A549 (cell line): ENCODE measurements at regions not wholly inside any gene's neighbourhood (a gene's known extent, or its start where the extent isn't known, plus 50 kb on each side); places are given as distances from the start of the nearest gene placed in this dataset.

ENCODE experiments used
- ATAC-seq, 2 experiments: fragments of 200-7000 bp in 1 of 2; fragments of >200 bp in 1 of 2; cut with Nextera tagmentation in 1 of 2; cut with Tn5 transposase in 1 of 2; 3 replicates each; pipeline versions ENCODE4 v1.8.0 to v1.9.1; 2018 to 2020; ENCODE audit warnings: mild to moderate bottlenecking in 1 of 2, moderate library complexity in 1 of 2
- CTCF ChIA-PET: fragments of 300-600 bp; sonication (Branson Sonifier 250); formaldehyde crosslinking; extraction: SDS; loops from one replicate; lab custom pipeline; 2021; ENCODE audit warnings: antibody characterized with exemption, inconsistent platforms; lab: Yijun Ruan, JAX
- POLR2A ChIA-PET: fragments of 350-600 bp; formaldehyde crosslinking; extraction: SDS; loops from one replicate; lab custom pipeline; 2021; ENCODE audit warnings: antibody characterized with exemption, inconsistent platforms; lab: Yijun Ruan, JAX
- DNase-seq, 2 experiments: peaks; one replicate each; pipeline versions ENCODE4 v3.0.0 to v3.0.0-alpha.2; 2011 to 2016; ENCODE audit warnings: low read depth in 1 of 2, low spot score in 1 of 2
- FAIRE-seq: peaks from 2 replicates; lab custom pipeline; 2011; peaks lifted over from hg19 to GRCh38; lab: Jason Lieb, UNC
- H3K27ac ChIP-seq, 2 experiments: fragments of >200 bp; sonication (Bioruptor Twin); formaldehyde crosslinking; 3 replicates each; pipeline ENCODE4 v1.5.1; 2016 to 2017
- H3K4me1 ChIP-seq: fragments of >200 bp; sonication (Bioruptor Twin); formaldehyde crosslinking; 3 replicates; pipeline ENCODE4 v1.6.1; 2016
- H3K4me2 ChIP-seq: fragments of >200 bp; sonication (Bioruptor Twin); formaldehyde crosslinking; 3 replicates; pipeline ENCODE4 v1.6.1; 2016
- H3K4me3 ChIP-seq: fragments of >200 bp; sonication (Bioruptor Twin); formaldehyde crosslinking; 3 replicates; pipeline ENCODE4 v1.5.1; 2016
- H3K9me3 ChIP-seq: fragments of >200 bp; sonication (Bioruptor Twin); formaldehyde crosslinking; 3 replicates; pipeline ENCODE4 v1.6.1; 2016
- BHLHE40 ChIP-seq: IDR thresholded peaks from 2 replicates; pipeline ENCODE4 v1.6.1; 2012; ENCODE audit warnings: low read depth, low read length, inconsistent platforms
- CBX8 ChIP-seq: fragments of 200-600 bp; sonication (generic); IDR thresholded peaks from 2 replicates; pipeline ENCODE4 v1.6.1; 2016
- CHD2 ChIP-seq: fragments of 150-350 bp; IDR thresholded peaks from 2 replicates; pipeline ENCODE4 v1.6.1; 2014; ENCODE audit warnings: low read length; ENCODE audit not compliant: partially characterized antibody
- CHD4 ChIP-seq: fragments of 200-600 bp; sonication (generic); IDR thresholded peaks from 2 replicates; pipeline ENCODE4 v1.6.1; 2016; ENCODE audit warnings: antibody characterized with exemption, mild to moderate bottlenecking, borderline replicate concordance
- EHF ChIP-seq: fragments of 250-450 bp; sonication (Bioruptor Pico); IDR thresholded peaks from 2 replicates; pipeline ENCODE4 v1.5.0; 2020; ENCODE audit warnings: mild to moderate bottlenecking
- EP300 ChIP-seq, 2 experiments: fragments of >200 bp; sonication (Bioruptor Twin); formaldehyde crosslinking; IDR thresholded peaks; 2 replicates in 1 of 2; 3 replicates in 1 of 2; pipeline ENCODE4 v1.6.1; 2016 to 2017
- FOSB ChIP-seq: fragments of 250-450 bp; sonication (Bioruptor Pico); IDR thresholded peaks from 2 replicates; pipeline ENCODE4 v1.5.0; 2020; ENCODE audit warnings: mild to moderate bottlenecking, moderate library complexity
- FOSL2 ChIP-seq, 2 experiments: fragments of 450-650 bp in 1 of 2; fragments of >200 bp in 1 of 2; sonication (Bioruptor Twin) in 1 of 2; formaldehyde crosslinking; IDR thresholded peaks; 2 replicates each; pipeline versions ENCODE4 v1.5.0 to v1.6.1; 2016 to 2020; ENCODE audit warnings: mild to moderate bottlenecking in 1 of 2, moderate library complexity in 1 of 2
- FOXS1 ChIP-seq: fragments of 250-450 bp; sonication (Bioruptor Pico); IDR thresholded peaks from 2 replicates; pipeline ENCODE4 v1.5.0; 2020; ENCODE audit warnings: mild to moderate bottlenecking, moderate library complexity
- KDM1A ChIP-seq: fragments of 200-600 bp; sonication (generic); IDR thresholded peaks from 2 replicates; pipeline ENCODE4 v1.6.1; 2016; ENCODE audit warnings: low read depth, mild to moderate bottlenecking
- MAFK ChIP-seq: fragments of 450-650 bp; IDR thresholded peaks from 2 replicates; pipeline ENCODE4 v1.6.1; 2014; ENCODE audit not compliant: partially characterized antibody
- MAZ ChIP-seq: fragments of 150-350 bp; IDR thresholded peaks from 2 replicates; pipeline ENCODE4 v1.6.1; 2014; ENCODE audit warnings: antibody characterized with exemption, low read depth, low read length, borderline replicate concordance
- MYC ChIP-seq: IDR thresholded peaks from 2 replicates; pipeline ENCODE4 v1.6.1; 2012; ENCODE audit warnings: mild to moderate bottlenecking, inconsistent platforms, low read length, improper control_type of control experiment, borderline replicate concordance
- NPAS2 ChIP-seq: fragments of 250-450 bp; sonication (Bioruptor Pico); IDR thresholded peaks from 2 replicates; pipeline ENCODE4 v1.8.0; 2022; ENCODE audit warnings: mild to moderate bottlenecking, moderate library complexity, borderline replicate concordance
- NR3C1 ChIP-seq: fragments of >200 bp; sonication (Bioruptor Twin); formaldehyde crosslinking; IDR thresholded peaks from 3 replicates; pipeline ENCODE4 v1.6.1; 2017
- POLR2AphosphoS2 ChIP-seq: conservative IDR thresholded peaks from 2 replicates; pipeline ENCODE4 v1.6.1; 2012; ENCODE audit warnings: low read length, improper control_type of control experiment, inconsistent platforms
- RAD21 ChIP-seq, 2 experiments: fragments of >200 bp in 1 of 2; sonication (Bioruptor Twin) in 1 of 2; formaldehyde crosslinking in 1 of 2; IDR thresholded peaks in 1 of 2; conservative IDR thresholded peaks in 1 of 2; 2 replicates in 1 of 2; 3 replicates in 1 of 2; pipeline ENCODE4 v1.6.1; 2012 to 2018; ENCODE audit warnings: inconsistent platforms in 1 of 2
- RFX5 ChIP-seq: fragments of 450-650 bp; IDR thresholded peaks from 2 replicates; pipeline ENCODE4 v1.7.1; 2014; ENCODE audit warnings: antibody characterized with exemption, mild to moderate bottlenecking, moderate library complexity
- SMC3 ChIP-seq: fragments of >200 bp; sonication (Bioruptor Twin); formaldehyde crosslinking; IDR thresholded peaks from 3 replicates; pipeline ENCODE4 v1.6.1; 2018; ENCODE audit warnings: inconsistent platforms
- TFCP2L1 ChIP-seq: fragments of 250-450 bp; sonication (Bioruptor Pico); IDR thresholded peaks from 2 replicates; pipeline ENCODE4 v1.5.0; 2021; ENCODE audit warnings: mild to moderate bottlenecking
- TP53 ChIP-seq: fragments of 250-450 bp; sonication (Bioruptor Pico); IDR thresholded peaks from 2 replicates; pipeline ENCODE4 v1.5.0; 2021; ENCODE audit warnings: mild to moderate bottlenecking, moderate library complexity
- ZFP36 ChIP-seq: fragments of 450-650 bp; IDR thresholded peaks from 2 replicates; pipeline ENCODE4 v1.6.1; 2014; ENCODE audit warnings: borderline replicate concordance; ENCODE audit not compliant: partially characterized antibody
- ZSCAN20 ChIP-seq: fragments of 250-450 bp; sonication (Bioruptor Pico); IDR thresholded peaks from 2 replicates; pipeline ENCODE4 v1.8.0; 2022; ENCODE audit warnings: mild to moderate bottlenecking, moderate library complexity
- TF ChIP-seq, protein P1 (sequence below): IDR thresholded peaks from 2 replicates; pipeline ENCODE4 v1.6.1; 2012
- TF ChIP-seq, protein P2 (sequence below): IDR thresholded peaks from 2 replicates; pipeline ENCODE4 v1.6.1; 2012
- TF ChIP-seq, protein P3 (sequence below): fragments of >200 bp; sonication (Bioruptor Twin); formaldehyde crosslinking; IDR thresholded peaks from 2 replicates; pipeline ENCODE4 v1.6.1; 2016
- TF ChIP-seq, protein P4 (sequence below): fragments of 200-600 bp; sonication (generic); IDR thresholded peaks from 2 replicates; pipeline ENCODE4 v1.6.1; 2016; ENCODE audit warnings: antibody characterized with exemption, mild to moderate bottlenecking, moderate library complexity
- TF ChIP-seq, protein P5 (sequence below): IDR thresholded peaks from 2 replicates; pipeline ENCODE4 v1.6.1; 2012; ENCODE audit warnings: low read depth, borderline replicate concordance
- TF ChIP-seq, protein P6 (sequence below): fragments of >200 bp; sonication (Bioruptor Twin); formaldehyde crosslinking; IDR thresholded peaks from 3 replicates; pipeline ENCODE4 v1.6.1; 2016
- TF ChIP-seq, protein P7 (sequence below): fragments of 150-350 bp; IDR thresholded peaks from 2 replicates; pipeline ENCODE4 v1.6.1; 2014; ENCODE audit warnings: low read depth, mild to moderate bottlenecking, low read length

DNA sequence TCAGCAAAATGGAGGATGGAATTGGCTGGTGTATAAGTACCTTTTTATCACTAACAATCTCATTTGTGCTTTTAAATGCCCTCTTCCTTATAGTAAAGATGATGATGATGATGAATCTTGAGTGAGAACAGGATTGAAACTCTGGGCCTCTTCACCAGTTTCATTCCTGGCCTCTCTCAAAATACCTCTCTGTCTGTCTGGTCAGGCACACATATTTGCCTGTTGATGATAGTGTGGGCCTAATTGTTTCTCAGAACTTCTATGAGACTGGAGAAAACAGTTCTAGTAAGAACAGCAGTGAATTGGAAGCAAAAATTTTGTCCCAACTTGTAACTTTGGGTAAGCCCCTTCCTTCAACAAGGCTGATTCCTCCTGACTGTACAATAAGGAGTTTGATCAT is 94.4 kb upstream of the RGS4 start:
- H3K9me3 ChIP-seq, result no peaks in the 10 kb centered on the region
- no peak for ATAC-seq
- H3K4me2 ChIP-seq, result no peak overlapping the region
- H3K4me1 ChIP-seq, result no peaks in the 10 kb centered on the region
- no peak overlapping the region for H3K27ac ChIP-seq
- ChIA-PET CTCF (no interaction called here), POLR2A (no interaction called here)
- TF ChIP-seq, protein P1, sequence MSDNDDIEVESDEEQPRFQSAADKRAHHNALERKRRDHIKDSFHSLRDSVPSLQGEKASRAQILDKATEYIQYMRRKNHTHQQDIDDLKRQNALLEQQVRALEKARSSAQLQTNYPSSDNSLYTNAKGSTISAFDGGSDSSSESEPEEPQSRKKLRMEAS, result no peak
- no peak for TF ChIP-seq RFX5
- TF ChIP-seq MAZ, result no peak
- no peak for TF ChIP-seq POLR2AphosphoS2
- TF ChIP-seq ZFP36, result no peak
- no peak for TF ChIP-seq CHD4
- TF ChIP-seq, protein P2, sequence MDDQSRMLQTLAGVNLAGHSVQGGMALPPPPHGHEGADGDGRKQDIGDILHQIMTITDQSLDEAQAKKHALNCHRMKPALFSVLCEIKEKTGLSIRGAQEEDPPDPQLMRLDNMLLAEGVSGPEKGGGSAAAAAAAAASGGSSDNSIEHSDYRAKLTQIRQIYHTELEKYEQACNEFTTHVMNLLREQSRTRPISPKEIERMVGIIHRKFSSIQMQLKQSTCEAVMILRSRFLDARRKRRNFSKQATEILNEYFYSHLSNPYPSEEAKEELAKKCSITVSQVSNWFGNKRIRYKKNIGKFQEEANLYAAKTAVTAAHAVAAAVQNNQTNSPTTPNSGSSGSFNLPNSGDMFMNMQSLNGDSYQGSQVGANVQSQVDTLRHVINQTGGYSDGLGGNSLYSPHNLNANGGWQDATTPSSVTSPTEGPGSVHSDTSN, result no peak
- TF ChIP-seq, protein P3, sequence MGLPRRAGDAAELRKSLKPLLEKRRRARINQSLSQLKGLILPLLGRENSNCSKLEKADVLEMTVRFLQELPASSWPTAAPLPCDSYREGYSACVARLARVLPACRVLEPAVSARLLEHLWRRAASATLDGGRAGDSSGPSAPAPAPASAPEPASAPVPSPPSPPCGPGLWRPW, result no peak
- TF ChIP-seq, protein P4, sequence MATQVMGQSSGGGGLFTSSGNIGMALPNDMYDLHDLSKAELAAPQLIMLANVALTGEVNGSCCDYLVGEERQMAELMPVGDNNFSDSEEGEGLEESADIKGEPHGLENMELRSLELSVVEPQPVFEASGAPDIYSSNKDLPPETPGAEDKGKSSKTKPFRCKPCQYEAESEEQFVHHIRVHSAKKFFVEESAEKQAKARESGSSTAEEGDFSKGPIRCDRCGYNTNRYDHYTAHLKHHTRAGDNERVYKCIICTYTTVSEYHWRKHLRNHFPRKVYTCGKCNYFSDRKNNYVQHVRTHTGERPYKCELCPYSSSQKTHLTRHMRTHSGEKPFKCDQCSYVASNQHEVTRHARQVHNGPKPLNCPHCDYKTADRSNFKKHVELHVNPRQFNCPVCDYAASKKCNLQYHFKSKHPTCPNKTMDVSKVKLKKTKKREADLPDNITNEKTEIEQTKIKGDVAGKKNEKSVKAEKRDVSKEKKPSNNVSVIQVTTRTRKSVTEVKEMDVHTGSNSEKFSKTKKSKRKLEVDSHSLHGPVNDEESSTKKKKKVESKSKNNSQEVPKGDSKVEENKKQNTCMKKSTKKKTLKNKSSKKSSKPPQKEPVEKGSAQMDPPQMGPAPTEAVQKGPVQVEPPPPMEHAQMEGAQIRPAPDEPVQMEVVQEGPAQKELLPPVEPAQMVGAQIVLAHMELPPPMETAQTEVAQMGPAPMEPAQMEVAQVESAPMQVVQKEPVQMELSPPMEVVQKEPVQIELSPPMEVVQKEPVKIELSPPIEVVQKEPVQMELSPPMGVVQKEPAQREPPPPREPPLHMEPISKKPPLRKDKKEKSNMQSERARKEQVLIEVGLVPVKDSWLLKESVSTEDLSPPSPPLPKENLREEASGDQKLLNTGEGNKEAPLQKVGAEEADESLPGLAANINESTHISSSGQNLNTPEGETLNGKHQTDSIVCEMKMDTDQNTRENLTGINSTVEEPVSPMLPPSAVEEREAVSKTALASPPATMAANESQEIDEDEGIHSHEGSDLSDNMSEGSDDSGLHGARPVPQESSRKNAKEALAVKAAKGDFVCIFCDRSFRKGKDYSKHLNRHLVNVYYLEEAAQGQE, result no peak
- no peak for TF ChIP-seq CBX8
- TF ChIP-seq MYC, result no peak
- no peak for TF ChIP-seq FOXS1 (CRISPR knock-in tag)
- TF ChIP-seq, protein P5, sequence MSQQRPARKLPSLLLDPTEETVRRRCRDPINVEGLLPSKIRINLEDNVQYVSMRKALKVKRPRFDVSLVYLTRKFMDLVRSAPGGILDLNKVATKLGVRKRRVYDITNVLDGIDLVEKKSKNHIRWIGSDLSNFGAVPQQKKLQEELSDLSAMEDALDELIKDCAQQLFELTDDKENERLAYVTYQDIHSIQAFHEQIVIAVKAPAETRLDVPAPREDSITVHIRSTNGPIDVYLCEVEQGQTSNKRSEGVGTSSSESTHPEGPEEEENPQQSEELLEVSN, result no peak
- no peak for TF ChIP-seq KDM1A
- TF ChIP-seq TP53 (CRISPR knock-in tag), result no peak
- no peak for TF ChIP-seq BHLHE40
- no peak for TF ChIP-seq RAD21 (conservative IDR thresholded peaks at IDR 0.05 in 1 of 2, IDR thresholded peaks at IDR 0.05 in 1 of 2)
- TF ChIP-seq, protein P6, sequence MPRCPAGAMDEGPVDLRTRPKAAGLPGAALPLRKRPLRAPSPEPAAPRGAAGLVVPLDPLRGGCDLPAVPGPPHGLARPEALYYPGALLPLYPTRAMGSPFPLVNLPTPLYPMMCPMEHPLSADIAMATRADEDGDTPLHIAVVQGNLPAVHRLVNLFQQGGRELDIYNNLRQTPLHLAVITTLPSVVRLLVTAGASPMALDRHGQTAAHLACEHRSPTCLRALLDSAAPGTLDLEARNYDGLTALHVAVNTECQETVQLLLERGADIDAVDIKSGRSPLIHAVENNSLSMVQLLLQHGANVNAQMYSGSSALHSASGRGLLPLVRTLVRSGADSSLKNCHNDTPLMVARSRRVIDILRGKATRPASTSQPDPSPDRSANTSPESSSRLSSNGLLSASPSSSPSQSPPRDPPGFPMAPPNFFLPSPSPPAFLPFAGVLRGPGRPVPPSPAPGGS, result no peak
- TF ChIP-seq MAFK, result no peak
- TF ChIP-seq CHD2, result no peak
- H3K4me3 ChIP-seq, result no peak overlapping the region
- DNase-seq, result no peak
- FAIRE-seq, result no peak

DNA sequence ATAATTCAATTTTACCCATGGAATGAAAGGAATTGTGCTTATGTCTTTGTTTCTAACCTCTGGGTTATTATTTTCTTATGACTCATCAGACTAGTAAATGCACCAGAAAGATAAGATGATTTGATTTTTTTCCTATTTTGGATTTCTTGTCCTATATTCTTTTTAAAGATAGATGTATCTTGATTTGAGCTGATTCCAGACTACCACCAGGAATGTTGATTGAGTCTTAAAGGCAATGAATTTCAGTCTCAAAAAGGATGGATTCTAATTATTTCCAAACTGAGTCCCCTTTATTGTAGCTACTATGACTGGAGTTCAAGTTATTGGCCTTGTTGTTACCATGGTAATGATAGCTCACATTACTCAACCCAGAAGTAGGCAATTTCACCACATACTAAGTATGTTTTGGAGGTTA is 95.8 kb upstream of the RGS4 start:
- Histone ChIP-seq H3K4me1 (no peaks in the 10 kb centered on the region), H3K4me3 (no peak overlapping the region), H3K9me3 (no peaks in the 10 kb centered on the region), H3K4me2 (no peak overlapping the region), H3K27ac (no peak overlapping the region)
- ATAC-seq (no peak), FAIRE-seq (no peak), DNase-seq (no peak)
- ChIA-PET CTCF (no interaction called here), POLR2A (no interaction called here)
- TF ChIP-seq NPAS2 (CRISPR knock-in tag) (no peak), MAZ (no peak), SMC3 (no peak), CBX8 (no peak), RFX5 (no peak), EHF (CRISPR knock-in tag) (no peak), BHLHE40 (no peak), ZSCAN20 (CRISPR knock-in tag) (no peak), TFCP2L1 (CRISPR knock-in tag) (no peak), NR3C1 (no peak), FOSB (CRISPR knock-in tag) (no peak), FOSL2 (IDR thresholded peaks at IDR 0.05) (no peak), FOSL2 (CRISPR knock-in tag; IDR thresholded peaks at IDR 0.05) (no peak), EP300 (IDR thresholded peaks at IDR 0.05) (no peak)
- TF ChIP-seq, protein P7, sequence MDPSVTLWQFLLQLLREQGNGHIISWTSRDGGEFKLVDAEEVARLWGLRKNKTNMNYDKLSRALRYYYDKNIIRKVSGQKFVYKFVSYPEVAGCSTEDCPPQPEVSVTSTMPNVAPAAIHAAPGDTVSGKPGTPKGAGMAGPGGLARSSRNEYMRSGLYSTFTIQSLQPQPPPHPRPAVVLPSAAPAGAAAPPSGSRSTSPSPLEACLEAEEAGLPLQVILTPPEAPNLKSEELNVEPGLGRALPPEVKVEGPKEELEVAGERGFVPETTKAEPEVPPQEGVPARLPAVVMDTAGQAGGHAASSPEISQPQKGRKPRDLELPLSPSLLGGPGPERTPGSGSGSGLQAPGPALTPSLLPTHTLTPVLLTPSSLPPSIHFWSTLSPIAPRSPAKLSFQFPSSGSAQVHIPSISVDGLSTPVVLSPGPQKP, result no peak
